H1 (cell line): ENCODE measurements at regions not wholly inside any gene's neighbourhood (a gene's known extent, or its start where the extent isn't known, plus 50 kb on each side); places are given as distances from the start of the nearest gene placed in this dataset.

Experiments
- CTCF ChIA-PET: fragments of 300-600 bp; sonication (Branson Sonifier 250); formaldehyde crosslinking; loops from one replicate; lab custom pipeline; 2021; ENCODE audit not compliant: partially characterized antibody; lab: Charles Lee
- POLR2A ChIA-PET: fragments of 300-600 bp; sonication (Branson Sonifier 250); formaldehyde crosslinking; loops from one replicate; lab custom pipeline; 2021; ENCODE audit warnings: inconsistent platforms; ENCODE audit not compliant: partially characterized antibody; lab: Charles Lee
- DNase-seq, 2 experiments: peaks; one replicate each; pipeline versions ENCODE4 v3.0.0 to v3.0.0-alpha.2; 2010 to 2022; ENCODE audit warnings: low spot score in 2 of 2, low read depth in 1 of 2, mixed read lengths in 1 of 2
- FAIRE-seq: peaks from 2 replicates; lab custom pipeline; 2011; peaks lifted over from hg19 to GRCh38; lab: Jason Lieb, UNC
- H2AFZ ChIP-seq: 2 replicates; pipeline ENCODE4 v1.8.1; 2012; ENCODE audit warnings: low read length, inconsistent platforms
- H2AK5ac ChIP-seq: 2 replicates; pipeline ENCODE4 v1.6.1; 2013; ENCODE audit warnings: low read depth, low read length
- H2BK120ac ChIP-seq: replicated peaks from 2 replicates; pipeline ENCODE3; 2013; ENCODE audit warnings: low read depth, low read length, inconsistent platforms
- H2BK12ac ChIP-seq: 2 replicates; pipeline ENCODE4 v1.6.1; 2013; ENCODE audit warnings: low read depth, low read length
- H2BK15ac ChIP-seq: 2 replicates; pipeline ENCODE4 v1.6.1; 2013; ENCODE audit warnings: low read length
- H2BK20ac ChIP-seq: 2 replicates; pipeline ENCODE4 v1.6.1; 2013; ENCODE audit warnings: low read length
- H2BK5ac ChIP-seq: 2 replicates; pipeline ENCODE4 v1.6.1; 2013; ENCODE audit warnings: low read depth, low read length
- H3K14ac ChIP-seq: 2 replicates; pipeline ENCODE4 v1.6.1; 2013; ENCODE audit warnings: inconsistent platforms; ENCODE audit not compliant: insufficient read length
- H3K18ac ChIP-seq: 2 replicates; pipeline ENCODE4 v1.6.1; 2013; ENCODE audit warnings: low read length; ENCODE audit errors: extremely low read depth
- H3K23ac ChIP-seq: 2 replicates; pipeline ENCODE4 v1.6.1; 2013; ENCODE audit warnings: inconsistent platforms; ENCODE audit not compliant: insufficient read length
- H3K23me2 ChIP-seq: 2 replicates; pipeline ENCODE4 v1.6.1; 2013; ENCODE audit warnings: low read depth, low read length
- H3K27ac ChIP-seq: 2 replicates; pipeline ENCODE4 v1.6.1; 2011; ENCODE audit warnings: low read depth, low read length, inconsistent platforms
- H3K27me3 ChIP-seq, 4 experiments: replicated peaks in 1 of 4; 1 replicate in 1 of 4; 2 replicates in 3 of 4; pipeline versions ENCODE4 v1.6.1 to v1.8.1; 2011 to 2013; ENCODE audit warnings: low read length in 3 of 4, mild to moderate bottlenecking in 3 of 4, inconsistent platforms in 2 of 4, mixed read lengths in 2 of 4, moderate library complexity in 1 of 4; ENCODE audit not compliant: control insufficient read depth in 3 of 4, insufficient read depth in 3 of 4; ENCODE audit errors: extremely low read depth in 1 of 4
- H3K36me3 ChIP-seq, 4 experiments: 2 replicates each; pipeline versions ENCODE4 v1.6.1 to v1.8.1; 2011 to 2013; ENCODE audit warnings: mild to moderate bottlenecking in 4 of 4, low read length in 3 of 4, moderate library complexity in 2 of 4, control low read depth in 1 of 4, inconsistent platforms in 1 of 4; ENCODE audit not compliant: insufficient read depth in 4 of 4, control insufficient read depth in 2 of 4
- H3K4ac ChIP-seq: replicated peaks from 2 replicates; pipeline ENCODE3; 2013; ENCODE audit warnings: low read length, low read depth, mixed read lengths, inconsistent platforms; ENCODE audit not compliant: insufficient read length
- H3K4me1 ChIP-seq, 4 experiments: replicated peaks in 1 of 4; 1 replicate in 1 of 4; 2 replicates in 3 of 4; pipeline versions ENCODE4 v1.6.1 to v1.8.1; 2011 to 2013; ENCODE audit warnings: low read length in 3 of 4, inconsistent platforms in 2 of 4, mixed read lengths in 1 of 4; ENCODE audit not compliant: insufficient read depth in 4 of 4, control insufficient read depth in 3 of 4
- H3K4me2 ChIP-seq, 2 experiments: 2 replicates each; pipeline versions ENCODE4 v1.6.1 to v1.8.1; 2011 to 2013; ENCODE audit warnings: low read depth in 2 of 2, low read length in 2 of 2, control low read depth in 1 of 2, inconsistent platforms in 1 of 2, mild to moderate bottlenecking in 1 of 2; ENCODE audit not compliant: insufficient read depth in 1 of 2
- H3K4me3 ChIP-seq, 4 experiments: fragments of 200-600, 300-600 bp in 1 of 4; sonication (generic), shearing (Covaris generic), sonication (Bioruptor Twin) in 1 of 4; 2 replicates each; pipeline versions ENCODE4 v1.5.1 to v1.8.1; 2011 to 2016; ENCODE audit warnings: low read length in 4 of 4, low read depth in 3 of 4, control low read depth in 2 of 4, inconsistent platforms in 2 of 4, mild to moderate bottlenecking in 2 of 4, mixed read lengths in 1 of 4, moderate library complexity in 1 of 4; ENCODE audit not compliant: insufficient read depth in 2 of 4; ENCODE audit errors: extremely low read depth in 1 of 4
- H3K56ac ChIP-seq: replicated peaks from 2 replicates; pipeline ENCODE3; 2013; ENCODE audit warnings: low read depth, mild to moderate bottlenecking, mixed read lengths, low read length, inconsistent platforms; ENCODE audit not compliant: insufficient read length
- H3K79me1 ChIP-seq: 2 replicates; pipeline ENCODE4 v1.6.1; 2013; ENCODE audit warnings: low read depth, low read length, control low read depth
- H3K79me2 ChIP-seq, 2 experiments: 2 replicates each; pipeline versions ENCODE4 v1.6.1 to v1.8.1; 2012 to 2013; ENCODE audit warnings: low read length in 2 of 2, mild to moderate bottlenecking in 2 of 2, inconsistent platforms in 1 of 2; ENCODE audit not compliant: insufficient read depth in 2 of 2, control insufficient read depth in 1 of 2
- H3K9ac ChIP-seq, 4 experiments: replicated peaks in 1 of 4; 1 replicate in 1 of 4; 2 replicates in 3 of 4; pipeline versions ENCODE4 v1.6.1 to v1.8.1; 2011 to 2013; ENCODE audit warnings: low read depth in 3 of 4, low read length in 3 of 4, control low read depth in 2 of 4, mild to moderate bottlenecking in 2 of 4, moderate library complexity in 2 of 4, inconsistent platforms in 1 of 4; ENCODE audit errors: extremely low read depth in 1 of 4
- H3K9me3 ChIP-seq, 2 experiments: 2 replicates each; pipeline versions ENCODE4 v1.6.1 to v1.8.1; 2012 to 2013; ENCODE audit warnings: mild to moderate bottlenecking in 2 of 2, moderate library complexity in 2 of 2, control low read depth in 1 of 2, inconsistent platforms in 1 of 2, low read depth in 1 of 2, low read length in 1 of 2, mixed read lengths in 1 of 2; ENCODE audit not compliant: insufficient read depth in 2 of 2
- H4K20me1 ChIP-seq, 2 experiments: replicated peaks in 1 of 2; 2 replicates each; pipeline versions ENCODE3 to v1.8.1; 2011 to 2013; ENCODE audit warnings: inconsistent platforms in 2 of 2, low read length in 2 of 2, mild to moderate bottlenecking in 1 of 2; ENCODE audit not compliant: insufficient read depth in 2 of 2, control insufficient read depth in 1 of 2
- H4K5ac ChIP-seq: 2 replicates; pipeline ENCODE4 v1.6.1; 2013; ENCODE audit warnings: low read length, low read depth, mixed read lengths, inconsistent platforms; ENCODE audit not compliant: insufficient read length
- H4K8ac ChIP-seq: 2 replicates; pipeline ENCODE4 v1.8.0; 2013; ENCODE audit warnings: mild to moderate bottlenecking, moderate library complexity, low read length, inconsistent platforms; ENCODE audit not compliant: insufficient read depth; ENCODE audit errors: extremely low read depth
- H4K91ac ChIP-seq: replicated peaks from 2 replicates; pipeline ENCODE3; 2013; ENCODE audit warnings: low read length, mixed read lengths, inconsistent platforms; ENCODE audit not compliant: insufficient read length
- GTF2F1 ChIP-seq: IDR thresholded peaks from 2 replicates; pipeline ENCODE4 v1.6.1; 2012; ENCODE audit warnings: low read depth, low read length, improper control_type of control experiment, borderline replicate concordance
- MAX ChIP-seq: IDR thresholded peaks from 2 replicates; pipeline ENCODE4 v1.6.1; 2012; ENCODE audit warnings: inconsistent platforms
- NANOG ChIP-seq: IDR thresholded peaks from 2 replicates; pipeline ENCODE4 v1.6.1; 2011; ENCODE audit warnings: low read length, low read depth, mild to moderate bottlenecking, inconsistent platforms; ENCODE audit not compliant: insufficient read depth, poor library complexity, severe bottlenecking
- RFX5 ChIP-seq: IDR thresholded peaks from 2 replicates; pipeline ENCODE4 v1.6.1; 2011; ENCODE audit warnings: low read depth, low read length, improper control_type of control experiment, borderline replicate concordance
- WGBS, 2 experiments: shearing (Covaris generic) in 1 of 2; methylation state at CpG; one replicate each; pipeline versions ENCODE4 v1.1.6 to v1.1.7; 2013 to 2015; ENCODE audit warnings: low lambda C conversion rate in 2 of 2, mixed read lengths in 2 of 2, inconsistent platforms in 1 of 2, low coverage in 1 of 2, missing lambda C conversion rate in 1 of 2; ENCODE audit not compliant: insufficient replicate concordance in 2 of 2, insufficient coverage in 1 of 2, insufficient read length in 1 of 2; ENCODE audit errors: extremely low coverage in 1 of 2, missing lambda C conversion rate in 1 of 2; 5-methylcytosine and 5-hydroxymethylcytosine counted together
- TF ChIP-seq, protein P1 (sequence below): IDR thresholded peaks from 2 replicates; pipeline ENCODE4 v1.6.1; 2011; ENCODE audit warnings: low read length, improper control_type of control experiment

DNA sequence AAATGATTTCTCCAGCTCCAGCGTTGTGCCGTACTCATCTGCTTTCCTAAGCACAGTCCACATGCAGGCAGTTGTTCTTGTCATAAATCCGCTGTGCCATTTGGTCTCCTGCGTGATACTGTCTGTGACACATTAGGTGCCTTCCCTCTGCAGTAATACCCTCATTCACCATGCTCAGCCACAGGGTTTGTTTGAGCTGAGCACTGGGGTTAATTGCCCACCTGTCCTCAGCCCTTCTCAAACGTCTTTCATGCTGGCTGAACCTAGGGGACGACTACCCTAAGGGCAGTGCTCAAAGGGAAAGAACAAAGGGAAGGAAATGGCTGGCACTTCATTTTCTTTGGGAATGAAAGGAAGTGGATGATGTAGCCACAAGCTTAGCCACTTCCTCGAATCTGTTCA, 64.2 kb upstream of the MYLIP start:
- H2BK15ac ChIP-seq = 0 out of 2 replicates have a peak overlapping the region, but pooled peaks have one; percentile 41
- no peak overlapping the region for H3K27ac ChIP-seq
- no peak overlapping the region for H3K4ac ChIP-seq
- no peak overlapping the region for H3K4me3 ChIP-seq
- no peak for TF ChIP-seq RFX5
- TF ChIP-seq, protein P1, sequence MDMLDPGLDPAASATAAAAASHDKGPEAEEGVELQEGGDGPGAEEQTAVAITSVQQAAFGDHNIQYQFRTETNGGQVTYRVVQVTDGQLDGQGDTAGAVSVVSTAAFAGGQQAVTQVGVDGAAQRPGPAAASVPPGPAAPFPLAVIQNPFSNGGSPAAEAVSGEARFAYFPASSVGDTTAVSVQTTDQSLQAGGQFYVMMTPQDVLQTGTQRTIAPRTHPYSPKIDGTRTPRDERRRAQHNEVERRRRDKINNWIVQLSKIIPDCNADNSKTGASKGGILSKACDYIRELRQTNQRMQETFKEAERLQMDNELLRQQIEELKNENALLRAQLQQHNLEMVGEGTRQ = no peak
- peak; percentile 67 for TF ChIP-seq NANOG
- TF ChIP-seq MAX = 0 out of 2 replicates have a peak, but pooled peaks have one; percentile 7
- no peak for TF ChIP-seq GTF2F1
- DNase-seq (peak; percentile 48 to 54), FAIRE-seq (no peak)
- H2BK120ac ChIP-seq = no peak overlapping the region
- POLR2A ChIA-PET = interaction anchor here (0.9 kb wide), 1 partner anchor 64 kb away, joined by 4 read pairs; the partner anchor contains the start of gene MYLIP
- peak overlapping the region; percentile 49; the same call in 1 of the 2 replicates for H3K18ac ChIP-seq
- peak overlapping the region; percentile 34 for H4K91ac ChIP-seq
- no peak overlapping the region for H3K9ac ChIP-seq
- no peak overlapping the region for H2BK20ac ChIP-seq
- CTCF ChIA-PET = no interaction called here
- no peaks in the 10 kb centered on the region for H4K20me1 ChIP-seq
- H3K9me3 ChIP-seq = no peaks in the 10 kb centered on the region; a peak in 1 of 4 replicates
- H2BK5ac ChIP-seq = peak overlapping the region; percentile 71; the same call in 1 of the 2 replicates
- H3K4me2 ChIP-seq = no peak overlapping the region
- no peak overlapping the region for H3K56ac ChIP-seq
- H2AFZ ChIP-seq = peak overlapping the region; percentile 19; the same call in 1 of the 2 replicates
- no peaks in the 10 kb centered on the region for H3K36me3 ChIP-seq
- peaks cover 2 to 10% (median 8%) of the 10 kb centered on the region in 4 experiments; a peak in 6 of 7 replicates for H3K4me1 ChIP-seq
- no peaks in the 10 kb centered on the region; a peak in 1 of 7 replicates for H3K27me3 ChIP-seq
- no peak overlapping the region; the same call in 1 of the 2 replicates for H2BK12ac ChIP-seq
- 43% methylated on average over 7 of the region's 7 CpGs; no CpG with 5 or more reads in 1 of the 2 experiments for WGBS, 2 experiments
- H3K23ac ChIP-seq = no peak overlapping the region
- no peaks in the 10 kb centered on the region for H3K79me2 ChIP-seq
- H4K5ac ChIP-seq = no peak overlapping the region
- H3K79me1 ChIP-seq = no peaks in the 10 kb centered on the region
- H2AK5ac ChIP-seq = no peak overlapping the region
- H3K14ac ChIP-seq = no peak overlapping the region
- no peaks in the 10 kb centered on the region for H3K23me2 ChIP-seq
- no peak overlapping the region for H4K8ac ChIP-seq
